GM12873 (cell line): ENCODE measurements at regions not wholly inside any gene's neighbourhood (a gene's known extent, or its start where the extent isn't known, plus 50 kb on each side); places are given as distances from the start of the nearest gene placed in this dataset.

Source experiments
- TF ChIP-seq, protein P1 (sequence below): IDR thresholded peaks from 2 replicates; pipeline ENCODE4 v1.5.1; 2012; ENCODE audit warnings: low read depth, mild to moderate bottlenecking, moderate library complexity, low read length, control low read depth; ENCODE audit not compliant: insufficient read depth; ENCODE audit errors: missing control alignments

DNA sequence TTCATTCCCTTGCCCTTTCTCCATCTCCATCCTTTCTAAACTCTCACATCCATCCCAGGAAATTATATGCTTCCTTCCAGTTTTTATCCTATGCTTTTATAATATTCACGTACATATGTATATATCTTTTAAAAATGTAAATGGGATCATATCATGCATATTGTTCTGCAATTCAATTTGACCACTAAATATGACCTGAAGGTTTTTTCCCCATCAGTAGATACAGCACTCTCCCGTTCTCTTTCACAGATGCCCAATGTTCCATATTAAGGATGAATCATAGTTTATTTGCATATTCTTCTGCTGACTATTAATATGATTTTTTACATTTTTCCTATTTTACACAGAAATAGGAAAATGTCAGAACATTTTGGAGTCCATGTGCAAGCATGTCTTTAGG lies 213.3 kb upstream of the PARD3B start:
- TF ChIP-seq, protein P1, sequence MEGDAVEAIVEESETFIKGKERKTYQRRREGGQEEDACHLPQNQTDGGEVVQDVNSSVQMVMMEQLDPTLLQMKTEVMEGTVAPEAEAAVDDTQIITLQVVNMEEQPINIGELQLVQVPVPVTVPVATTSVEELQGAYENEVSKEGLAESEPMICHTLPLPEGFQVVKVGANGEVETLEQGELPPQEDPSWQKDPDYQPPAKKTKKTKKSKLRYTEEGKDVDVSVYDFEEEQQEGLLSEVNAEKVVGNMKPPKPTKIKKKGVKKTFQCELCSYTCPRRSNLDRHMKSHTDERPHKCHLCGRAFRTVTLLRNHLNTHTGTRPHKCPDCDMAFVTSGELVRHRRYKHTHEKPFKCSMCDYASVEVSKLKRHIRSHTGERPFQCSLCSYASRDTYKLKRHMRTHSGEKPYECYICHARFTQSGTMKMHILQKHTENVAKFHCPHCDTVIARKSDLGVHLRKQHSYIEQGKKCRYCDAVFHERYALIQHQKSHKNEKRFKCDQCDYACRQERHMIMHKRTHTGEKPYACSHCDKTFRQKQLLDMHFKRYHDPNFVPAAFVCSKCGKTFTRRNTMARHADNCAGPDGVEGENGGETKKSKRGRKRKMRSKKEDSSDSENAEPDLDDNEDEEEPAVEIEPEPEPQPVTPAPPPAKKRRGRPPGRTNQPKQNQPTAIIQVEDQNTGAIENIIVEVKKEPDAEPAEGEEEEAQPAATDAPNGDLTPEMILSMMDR, result no peak

DNA sequence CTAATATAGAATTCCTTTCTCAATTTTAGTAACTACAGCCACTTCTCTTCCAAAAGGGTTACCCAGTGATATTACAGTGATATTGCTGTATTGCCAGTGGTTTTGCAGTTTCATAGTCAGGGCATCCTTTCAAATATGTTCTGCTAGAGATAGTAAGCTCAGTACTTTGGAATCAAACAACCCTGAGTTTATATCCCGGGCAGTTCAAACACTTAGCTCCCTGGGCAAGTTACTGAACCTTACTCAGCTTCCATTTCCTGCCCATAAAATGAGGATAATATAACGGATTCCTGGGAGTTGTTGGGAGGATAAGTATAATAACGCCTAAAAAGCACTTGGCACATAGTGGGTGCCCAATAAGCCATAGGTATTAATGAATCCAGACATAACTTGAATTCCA lies 212.6 kb upstream of the PARD3B start:
- TF ChIP-seq, protein P1, result no peak

DNA sequence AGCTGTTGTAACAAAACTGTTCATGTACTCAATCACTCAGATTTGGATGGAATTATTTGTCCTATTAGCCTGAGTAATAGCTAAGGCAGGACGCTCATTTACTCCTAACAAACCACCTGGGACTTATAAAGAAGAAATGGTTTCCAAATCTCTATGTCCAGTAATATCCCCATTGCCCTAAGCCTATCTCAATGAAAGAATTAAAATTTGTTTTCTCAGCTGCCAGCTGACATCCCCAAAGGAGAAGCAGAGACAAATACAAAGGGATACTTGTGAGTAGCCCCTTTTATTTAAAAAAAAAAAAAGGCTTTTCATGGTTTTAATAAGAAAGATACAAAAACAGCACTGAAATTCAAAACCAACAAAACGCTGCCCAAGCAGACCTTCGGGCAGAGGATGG lies 211.4 kb upstream of the PARD3B start:
- TF ChIP-seq, protein P1, result no peak

DNA sequence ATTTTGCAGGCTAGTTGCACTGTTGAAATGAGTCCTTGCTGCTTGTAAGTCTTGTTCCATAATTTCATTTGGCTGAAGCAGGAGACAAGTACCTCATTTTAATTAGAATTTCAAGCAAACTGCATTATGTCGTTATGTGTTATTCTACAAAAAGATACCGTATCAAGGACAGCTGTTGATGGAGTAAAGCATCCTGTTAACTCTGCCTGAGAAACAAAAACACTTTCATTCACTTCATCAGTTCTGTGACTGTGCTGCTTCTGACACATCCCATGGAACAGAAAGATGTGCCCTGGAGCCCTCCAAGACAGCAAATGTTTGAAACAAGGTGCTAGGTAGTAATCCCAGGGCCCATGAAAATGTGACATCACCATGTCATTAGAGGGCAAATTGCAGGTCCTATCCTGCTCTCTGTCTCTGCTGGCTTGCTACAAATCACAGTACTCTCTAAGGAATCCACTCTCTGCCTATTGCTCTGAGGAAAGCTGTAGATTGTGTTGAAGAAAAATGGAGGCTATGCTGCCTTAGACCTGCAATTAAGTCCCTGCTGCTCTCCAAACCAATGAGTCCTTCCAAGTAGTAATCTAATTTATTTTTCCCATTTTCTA lies 209.7 kb upstream of the PARD3B start:
- TF ChIP-seq, protein P1, result no peak

DNA sequence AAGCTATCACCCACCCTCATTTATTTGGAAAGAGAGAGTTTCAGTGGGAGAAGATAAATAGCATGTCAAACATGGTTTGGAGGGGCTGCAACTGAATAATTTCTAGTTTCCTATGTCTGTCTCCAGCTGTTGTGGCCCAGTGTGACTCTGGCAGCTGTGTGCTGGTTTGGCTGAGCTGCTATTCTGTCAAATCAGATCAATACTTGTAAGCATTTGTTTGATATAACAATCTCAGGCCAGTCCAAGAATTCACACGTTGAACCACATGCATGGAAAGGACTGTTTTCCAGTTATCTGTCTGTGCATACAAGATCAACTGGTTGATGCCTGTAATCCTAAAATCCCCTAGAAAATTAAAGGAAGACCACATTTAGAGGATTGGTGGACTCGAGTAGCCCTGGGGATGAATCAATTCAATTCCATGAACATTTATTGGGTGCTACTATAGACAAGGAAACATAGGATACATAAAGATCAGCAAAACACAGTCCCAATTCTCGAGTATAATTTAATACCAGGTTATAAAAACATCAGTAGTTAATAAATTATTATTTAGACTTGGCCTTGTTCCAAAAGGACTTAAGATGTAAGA lies 209.0 kb upstream of the PARD3B start:
- TF ChIP-seq, protein P1, result no peak

DNA sequence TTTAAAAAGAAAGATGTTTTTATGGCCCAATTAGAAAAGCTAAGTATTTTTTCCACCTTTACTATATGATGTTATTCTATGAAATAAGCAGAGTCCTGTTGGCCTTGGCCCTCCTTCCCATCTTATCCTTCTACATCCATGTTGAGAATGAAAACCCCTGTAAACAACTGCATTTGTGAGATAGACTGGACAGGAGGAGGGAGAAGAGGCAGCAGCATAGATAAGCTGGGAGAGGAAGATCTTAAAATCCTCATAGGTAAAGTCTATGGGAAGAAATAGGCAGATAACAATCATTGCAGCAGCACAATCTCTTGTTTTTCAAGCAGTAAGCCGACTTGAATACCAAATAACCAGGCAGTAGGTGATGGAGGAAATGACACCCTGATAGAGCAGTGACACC lies 207.6 kb upstream of the PARD3B start:
- TF ChIP-seq, protein P1, result no peak

DNA sequence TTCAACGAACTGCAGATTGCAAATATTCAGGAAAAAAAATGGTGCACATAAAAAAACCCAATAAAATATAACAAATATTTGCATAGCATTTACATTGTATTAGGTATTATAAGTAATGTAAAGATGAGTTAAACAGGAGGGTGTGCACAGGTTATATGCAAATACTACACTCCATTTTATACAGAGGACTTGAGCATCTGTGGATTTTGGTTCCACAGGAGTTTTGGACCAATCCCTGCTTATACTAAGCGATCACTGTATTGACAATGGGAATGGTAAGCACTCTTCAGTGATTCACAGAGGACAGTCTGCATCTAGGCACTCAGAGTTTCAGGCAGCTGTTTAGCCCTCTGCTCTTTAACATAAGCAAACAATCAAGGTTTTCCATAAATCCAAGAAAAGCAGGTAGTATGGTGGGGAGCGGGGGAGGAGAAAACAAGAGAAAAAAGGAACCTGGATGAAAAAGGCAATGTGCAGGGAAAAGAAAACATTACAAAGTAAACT lies 206.0 kb upstream of the PARD3B start:
- TF ChIP-seq, protein P1, result no peak
